BLaER1 (cell line): ENCODE measurements at regions not wholly inside any gene's neighbourhood (a gene's known extent, or its start where the extent isn't known, plus 50 kb on each side); places are given as distances from the start of the nearest gene placed in this dataset.
"Not testable (repeated sequence)": the region's sequence is repeated elsewhere in the genome, so short reads cannot be mapped to it uniquely, and the experiment has no call there.

Source experiments
- H3K27ac ChIP-seq: shearing (Covaris generic); formaldehyde crosslinking; 2 replicates; pipeline ENCODE4 v1.8.1; 2022
- H3K27me3 ChIP-seq: shearing (Covaris generic); formaldehyde crosslinking; 2 replicates; pipeline ENCODE4 v1.8.1; 2022
- H3K36me3 ChIP-seq: shearing (Covaris generic); formaldehyde crosslinking; 2 replicates; pipeline ENCODE4 v1.8.1; 2022
- H3K4me1 ChIP-seq: shearing (Covaris generic); formaldehyde crosslinking; 2 replicates; pipeline ENCODE4 v1.8.1; 2022
- H3K4me2 ChIP-seq: shearing (Covaris generic); formaldehyde crosslinking; 2 replicates; pipeline ENCODE4 v1.8.1; 2022
- H3K4me3 ChIP-seq: shearing (Covaris generic); formaldehyde crosslinking; 2 replicates; pipeline ENCODE4 v1.8.1; 2022
- H3K9ac ChIP-seq: shearing (Covaris generic); formaldehyde crosslinking; 2 replicates; pipeline ENCODE4 v1.8.1; 2022
- H3K9me3 ChIP-seq: shearing (Covaris generic); formaldehyde crosslinking; 2 replicates; pipeline ENCODE4 v1.8.1; 2022
- H4K20me1 ChIP-seq: shearing (Covaris generic); formaldehyde crosslinking; 2 replicates; pipeline ENCODE4 v1.8.1; 2022
- Cebpa-rat ChIP-seq: shearing (Covaris generic); IDR thresholded peaks from 2 replicates; pipeline ENCODE4 v1.8.1; 2022

DNA sequence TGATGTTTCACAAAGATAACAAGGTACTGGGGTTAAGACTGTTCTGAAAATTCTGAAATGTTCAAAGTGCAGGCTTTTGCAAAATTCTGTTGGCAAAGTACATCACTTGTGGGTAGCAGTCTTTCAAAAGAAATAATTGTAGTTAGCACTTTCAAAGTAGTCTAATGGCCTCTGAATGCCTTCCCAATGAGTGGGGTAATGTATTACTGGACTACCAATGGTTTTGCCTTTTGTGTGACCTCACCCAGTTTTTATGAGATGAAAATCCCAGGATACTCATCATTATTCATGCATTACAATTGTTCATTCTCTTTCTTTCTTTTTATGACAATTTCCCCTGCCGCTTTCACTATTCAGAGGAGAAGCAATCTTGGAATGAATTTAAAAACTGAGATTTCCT is 686.1 kb downstream of the GLUD2 start:
- H3K4me3 ChIP-seq, result no peak overlapping the region
- no peak overlapping the region for H3K9ac ChIP-seq
- H3K4me2 ChIP-seq, result no peak overlapping the region
- no peaks in the 10 kb centered on the region for H3K9me3 ChIP-seq
- no peak overlapping the region for H3K27ac ChIP-seq
- no peaks in the 10 kb centered on the region for H3K36me3 ChIP-seq
- H3K27me3 ChIP-seq, result no peaks in the 10 kb centered on the region
- no peaks in the 10 kb centered on the region for H3K4me1 ChIP-seq
- TF ChIP-seq Cebpa-rat, result no peak
- no peaks in the 10 kb centered on the region for H4K20me1 ChIP-seq

DNA sequence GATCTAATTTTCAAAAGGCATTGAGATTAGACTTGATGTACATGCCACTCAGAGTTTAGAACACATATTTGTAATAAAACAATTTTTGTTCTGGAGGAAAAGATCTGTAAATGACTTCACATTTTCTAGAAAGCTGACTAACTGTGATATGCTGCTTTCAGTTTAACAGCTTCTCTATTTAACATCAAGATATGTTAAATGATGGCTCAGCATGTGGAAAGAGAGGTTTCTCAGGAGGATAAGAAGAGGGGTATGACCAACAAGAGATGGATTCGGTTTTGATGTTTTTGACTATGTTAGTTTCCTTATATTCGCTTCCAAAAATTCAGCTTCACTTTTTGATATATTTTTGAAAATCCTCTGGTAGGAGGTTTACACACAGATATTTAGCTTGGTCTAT is 698.7 kb downstream of the GLUD2 start:
- Histone ChIP-seq H3K36me3 (no peaks in the 10 kb centered on the region), H3K4me1 (no peaks in the 10 kb centered on the region), H3K9me3 (no peaks in the 10 kb centered on the region), H3K4me2 (no peak overlapping the region), H3K27me3 (no peaks in the 10 kb centered on the region), H3K9ac (no peak overlapping the region), H4K20me1 (no peaks in the 10 kb centered on the region), H3K27ac (no peak overlapping the region), H3K4me3 (no peak overlapping the region)
- TF ChIP-seq Cebpa-rat, result no peak

DNA sequence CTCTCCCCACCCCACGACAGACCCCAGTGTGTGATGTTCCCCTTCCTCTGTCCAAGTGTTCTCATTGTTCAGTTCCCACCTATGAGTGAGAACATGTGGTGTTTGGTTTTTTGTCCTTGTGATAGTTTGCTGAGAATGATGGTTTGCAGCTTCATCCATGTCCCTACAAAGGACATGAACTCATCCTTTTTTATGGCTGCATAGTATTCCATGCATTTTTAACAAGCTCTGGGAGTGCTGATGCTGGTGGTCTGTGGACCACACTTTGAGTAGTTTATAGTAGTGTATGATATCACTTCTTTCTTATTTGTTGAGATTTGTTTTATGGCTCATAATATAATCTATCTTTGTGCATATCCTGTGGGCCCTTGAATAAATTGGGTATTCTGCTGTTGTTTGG is 706.2 kb downstream of the GLUD2 start:
- not testable (repeated sequence) for H3K4me3 ChIP-seq, H3K36me3 ChIP-seq, H3K9me3 ChIP-seq, H3K4me1 ChIP-seq, H3K27ac ChIP-seq, H3K9ac ChIP-seq, H4K20me1 ChIP-seq, H3K4me2 ChIP-seq, H3K27me3 ChIP-seq

- Histone ChIP-seq H3K36me3 (no peaks in the 10 kb centered on the region), H3K4me1 (no peaks in the 10 kb centered on the region)
- TF ChIP-seq Cebpa-rat, result no peak
These were observed 706.9 kb downstream of the GLUD2 start for GRCh38 chrX:121754301-121754700.

DNA sequence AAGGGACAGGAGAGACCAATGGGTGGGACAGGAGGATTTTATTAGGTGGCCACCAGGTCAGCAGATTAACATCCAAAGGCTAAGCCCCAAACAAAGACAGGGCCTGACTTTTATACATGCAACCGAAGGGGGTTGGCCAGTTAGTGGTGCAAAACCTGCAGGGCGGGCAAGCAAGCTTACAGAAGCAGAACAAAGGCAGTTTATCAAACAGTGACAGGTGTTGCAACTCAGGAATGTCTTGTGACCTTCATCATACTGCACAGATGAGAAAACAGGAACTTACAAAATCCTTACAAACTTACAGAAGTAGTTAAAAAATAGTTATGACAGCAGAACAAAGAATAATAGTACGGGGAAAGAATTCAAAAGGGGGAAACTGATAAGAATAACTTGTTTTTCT is 708.1 kb downstream of the GLUD2 start:
- Histone ChIP-seq H3K9ac (no peak overlapping the region), H3K9me3 (no peaks in the 10 kb centered on the region), H3K27me3 (no peaks in the 10 kb centered on the region), H3K4me3 (no peak overlapping the region), H3K4me2 (no peak overlapping the region), H3K4me1 (no peaks in the 10 kb centered on the region), H4K20me1 (no peaks in the 10 kb centered on the region), H3K36me3 (no peaks in the 10 kb centered on the region), H3K27ac (no peak overlapping the region)
- TF ChIP-seq Cebpa-rat, result no peak

More at GRCh38 chrX:121754301-121754700, 706.9 kb downstream of the GLUD2 start:
- no peak overlapping the region for H3K9ac ChIP-seq
- no peak overlapping the region for H3K4me2 ChIP-seq
- no peaks in the 10 kb centered on the region for H3K9me3 ChIP-seq
- H3K4me3 ChIP-seq, result no peak overlapping the region
- H3K27me3 ChIP-seq, result no peaks in the 10 kb centered on the region
- H4K20me1 ChIP-seq, result no peaks in the 10 kb centered on the region
- H3K27ac ChIP-seq, result no peak overlapping the region

DNA sequence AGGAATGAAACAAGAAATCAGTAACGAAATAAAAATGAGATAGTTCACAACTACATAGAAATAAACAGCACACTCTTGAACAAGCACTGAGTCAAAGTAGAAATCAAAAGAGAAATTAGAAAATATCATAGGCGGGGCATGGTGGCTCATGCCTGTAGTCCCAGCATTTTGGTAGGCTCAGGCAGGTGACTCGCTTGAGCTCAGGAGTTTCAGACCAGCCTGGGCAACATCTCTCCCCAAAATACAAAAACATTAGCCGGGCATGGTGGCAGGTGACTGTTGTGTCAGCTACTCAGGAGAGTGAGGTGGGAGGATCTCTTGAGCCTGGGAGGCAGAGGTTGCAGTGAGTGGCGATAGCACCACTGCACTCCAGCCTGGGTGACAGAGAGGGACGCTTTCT is 714.4 kb downstream of the GLUD2 start:
- H3K36me3 ChIP-seq, result no peaks in the 10 kb centered on the region
- no peak overlapping the region for H3K27ac ChIP-seq
- no peak overlapping the region for H3K4me3 ChIP-seq
- H3K27me3 ChIP-seq, result no peaks in the 10 kb centered on the region
- H4K20me1 ChIP-seq, result no peaks in the 10 kb centered on the region
- no peak overlapping the region for H3K9ac ChIP-seq
- no peaks in the 10 kb centered on the region for H3K4me1 ChIP-seq
- no peak overlapping the region for H3K4me2 ChIP-seq
- TF ChIP-seq Cebpa-rat, result no peak
- H3K9me3 ChIP-seq, result no peaks in the 10 kb centered on the region

- Histone ChIP-seq H4K20me1 (no peaks in the 10 kb centered on the region), H3K9me3 (no peaks in the 10 kb centered on the region), H3K27ac (no peak overlapping the region), H3K36me3 (no peaks in the 10 kb centered on the region), H3K27me3 (no peaks in the 10 kb centered on the region), H3K4me1 (no peaks in the 10 kb centered on the region), H3K4me3 (no peak overlapping the region), H3K4me2 (no peak overlapping the region), H3K9ac (no peak overlapping the region)
- TF ChIP-seq Cebpa-rat, result no peak
These were observed 716.3 kb downstream of the GLUD2 start for GRCh38 chrX:121763671-121764070.

GRCh38 chrX:121768210-121768609 is 720.8 kb downstream of the GLUD2 start:
- not testable (repeated sequence) for H3K9me3 ChIP-seq, H3K36me3 ChIP-seq, H3K4me2 ChIP-seq, H3K4me3 ChIP-seq, H4K20me1 ChIP-seq, H3K4me1 ChIP-seq, H3K27ac ChIP-seq, H3K27me3 ChIP-seq, H3K9ac ChIP-seq

DNA sequence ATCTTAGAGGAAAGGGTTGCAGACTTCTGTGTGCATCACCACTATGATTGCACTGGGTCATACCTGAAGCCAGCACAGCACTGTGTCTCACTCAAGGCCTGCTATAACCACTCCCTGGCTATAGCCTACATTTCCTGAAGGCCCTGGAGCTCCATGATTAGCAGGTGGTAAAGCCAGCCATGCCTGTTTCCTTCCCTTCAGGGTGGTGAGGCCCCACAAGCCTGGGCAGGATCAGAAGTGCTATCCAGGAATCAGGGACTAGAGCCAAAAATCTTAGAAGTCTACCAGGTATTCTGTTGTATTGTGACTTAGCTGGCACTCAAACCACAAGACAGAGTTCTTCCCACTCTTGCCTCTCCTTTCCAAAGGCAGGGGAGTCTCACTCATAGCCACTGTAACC is 734.6 kb downstream of the GLUD2 start:
- no peaks in the 10 kb centered on the region for H3K4me1 ChIP-seq
- no peaks in the 10 kb centered on the region for H4K20me1 ChIP-seq
- no peaks in the 10 kb centered on the region for H3K27me3 ChIP-seq
- no peaks in the 10 kb centered on the region for H3K36me3 ChIP-seq
- no peak overlapping the region for H3K4me3 ChIP-seq
- TF ChIP-seq Cebpa-rat, result no peak
- H3K27ac ChIP-seq, result no peak overlapping the region
- no peak overlapping the region for H3K9ac ChIP-seq
- H3K4me2 ChIP-seq, result no peak overlapping the region
- H3K9me3 ChIP-seq, result no peaks in the 10 kb centered on the region

- H3K27me3 ChIP-seq, result no peaks in the 10 kb centered on the region
- no peaks in the 10 kb centered on the region for H3K36me3 ChIP-seq
- H3K9ac ChIP-seq, result no peak overlapping the region
- H3K9me3 ChIP-seq, result no peaks in the 10 kb centered on the region
- no peaks in the 10 kb centered on the region for H4K20me1 ChIP-seq
- H3K27ac ChIP-seq, result no peak overlapping the region
- H3K4me3 ChIP-seq, result no peak overlapping the region
- H3K4me2 ChIP-seq, result no peak overlapping the region
- H3K4me1 ChIP-seq, result no peaks in the 10 kb centered on the region
- TF ChIP-seq Cebpa-rat, result no peak
These were observed 735.1 kb downstream of the GLUD2 start for GRCh38 chrX:121782544-121782943.

- TF ChIP-seq Cebpa-rat, result no peak
These were observed 735.6 kb downstream of the GLUD2 start for GRCh38 chrX:121782976-121783375.

More at GRCh38 chrX:121782976-121783375, 735.6 kb downstream of the GLUD2 start:
- no peaks in the 10 kb centered on the region for H3K4me1 ChIP-seq
- H4K20me1 ChIP-seq, result no peaks in the 10 kb centered on the region
- no peak overlapping the region for H3K4me2 ChIP-seq
- H3K27ac ChIP-seq, result no peak overlapping the region
- H3K36me3 ChIP-seq, result no peaks in the 10 kb centered on the region
- no peak overlapping the region for H3K9ac ChIP-seq
- no peaks in the 10 kb centered on the region for H3K9me3 ChIP-seq
- H3K27me3 ChIP-seq, result no peaks in the 10 kb centered on the region
- H3K4me3 ChIP-seq, result no peak overlapping the region
